NCI-H2107 (cell line): ENCODE measurements at regions not wholly inside any gene's neighbourhood (a gene's known extent, or its start where the extent isn't known, plus 50 kb on each side); places are given as distances from the start of the nearest gene placed in this dataset.
A peak's percentile ranks its signal among the peaks of the same experiment; 100 is the strongest.
"Not testable (repeated sequence)": the region's sequence is repeated elsewhere in the genome, so short reads cannot be mapped to it uniquely, and the experiment has no call there.

Experiments
- DNase-seq: peaks from one replicate; lab custom pipeline; 2025; lab: John Stamatoyannopoulos, UW

DNA sequence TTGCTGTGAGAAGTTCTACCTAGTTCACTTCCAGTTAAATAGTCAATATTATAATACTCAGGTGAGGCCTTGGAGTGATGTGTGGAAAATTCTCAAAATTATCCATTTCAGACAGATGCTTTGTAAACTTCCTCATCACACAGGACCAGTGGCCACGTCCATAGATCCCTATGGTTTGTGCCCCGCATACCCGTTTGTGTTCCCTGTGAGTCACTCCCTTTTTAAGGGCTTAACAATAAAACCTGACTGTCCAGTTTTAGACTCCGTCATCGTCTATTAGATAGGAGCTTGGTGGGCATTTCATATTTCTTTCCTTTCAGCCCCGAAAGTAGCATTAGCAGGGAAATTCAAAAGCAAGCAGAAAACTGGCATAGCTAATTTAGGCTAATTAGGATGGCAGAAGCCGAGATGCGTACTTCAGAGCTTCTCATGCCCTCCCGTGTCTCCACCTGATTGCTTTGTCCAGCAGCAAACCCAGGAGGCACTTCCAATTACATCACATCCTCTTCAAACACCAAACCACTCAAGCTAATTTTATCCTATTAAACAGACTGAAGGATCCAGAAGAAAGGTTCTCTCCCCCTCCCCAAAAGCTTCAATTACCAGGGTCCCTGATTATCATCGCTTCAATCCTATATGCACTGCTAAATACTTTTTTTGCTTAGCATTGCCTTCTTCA, 186.6 kb upstream of the OTX2 start:
- DNase-seq = no peak

DNA sequence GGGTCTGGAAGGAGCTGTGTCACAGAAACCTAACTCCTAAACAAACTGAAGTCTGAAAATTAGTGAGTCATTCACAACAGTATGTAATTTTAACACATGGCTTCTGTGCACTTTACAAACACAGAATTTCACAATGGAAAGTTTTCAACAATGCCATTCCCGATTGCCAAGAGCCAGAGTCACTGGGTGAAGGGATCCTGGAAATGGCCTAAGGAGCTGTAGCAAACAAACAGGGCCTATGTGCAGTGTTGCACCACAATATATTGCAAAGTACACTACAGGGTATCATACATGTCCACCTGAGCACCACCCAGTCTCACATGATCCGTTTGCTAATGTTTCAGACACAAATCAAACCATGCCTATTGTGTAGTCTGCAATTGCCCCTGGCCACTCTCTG, 184.7 kb upstream of the OTX2 start:
- DNase-seq = no peak

DNA sequence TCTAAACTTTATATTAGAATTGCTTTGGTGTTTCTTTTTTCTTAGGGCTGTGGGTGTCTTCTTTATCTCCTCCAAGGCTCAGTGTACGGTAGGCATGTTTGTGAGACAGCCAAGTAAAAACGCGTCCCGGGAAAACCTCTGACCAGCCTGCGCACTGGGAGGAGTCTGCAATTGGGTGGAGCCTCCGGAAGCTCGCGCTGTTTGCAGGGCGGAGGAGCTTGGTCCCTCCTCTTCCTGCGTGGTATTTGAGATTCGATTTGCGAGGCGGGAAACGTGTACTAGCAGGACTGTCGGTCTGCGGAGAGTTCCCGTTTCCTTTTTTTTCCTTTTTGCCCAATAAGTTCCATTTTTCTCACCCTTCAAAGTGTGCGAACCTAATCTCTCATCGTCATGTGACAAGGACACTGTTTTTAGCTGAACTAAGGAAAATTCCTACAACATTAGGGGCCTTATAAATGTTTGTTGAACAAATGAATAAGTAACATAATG, 182.1 kb upstream of the OTX2 start:
- DNase-seq = no peak

DNA sequence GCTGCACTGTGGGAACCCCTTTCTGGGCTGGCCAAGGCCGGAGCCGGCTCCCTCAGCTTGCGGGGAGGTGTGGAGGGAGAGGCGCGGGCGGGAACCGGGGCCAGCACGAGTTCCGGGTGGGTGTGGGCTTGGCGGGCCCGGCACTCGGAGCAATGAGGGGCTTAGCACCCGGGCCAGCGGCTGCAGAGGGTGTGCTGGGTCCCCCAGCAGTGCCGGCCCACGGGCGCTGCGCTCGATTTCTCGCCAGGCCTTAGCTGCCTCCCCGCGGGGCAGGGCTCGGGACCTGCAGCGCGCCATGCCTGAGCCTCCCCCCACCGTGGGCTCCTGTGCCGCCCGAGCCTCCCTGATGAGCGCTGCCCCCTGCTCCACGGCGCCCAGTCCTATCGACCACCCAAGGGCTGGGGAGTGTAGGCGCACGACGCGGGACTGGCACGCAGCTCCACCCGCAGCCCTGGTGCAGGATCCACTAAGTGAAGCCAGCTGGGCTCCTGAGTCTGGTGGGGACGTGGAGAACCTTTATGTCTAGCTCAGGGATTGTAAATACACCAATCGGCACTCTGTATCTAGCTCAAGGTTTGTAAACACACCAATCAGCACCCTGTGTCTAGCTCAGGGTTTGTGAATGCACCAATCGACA, 180.8 kb upstream of the OTX2 start:
- not testable (repeated sequence) for DNase-seq

DNA sequence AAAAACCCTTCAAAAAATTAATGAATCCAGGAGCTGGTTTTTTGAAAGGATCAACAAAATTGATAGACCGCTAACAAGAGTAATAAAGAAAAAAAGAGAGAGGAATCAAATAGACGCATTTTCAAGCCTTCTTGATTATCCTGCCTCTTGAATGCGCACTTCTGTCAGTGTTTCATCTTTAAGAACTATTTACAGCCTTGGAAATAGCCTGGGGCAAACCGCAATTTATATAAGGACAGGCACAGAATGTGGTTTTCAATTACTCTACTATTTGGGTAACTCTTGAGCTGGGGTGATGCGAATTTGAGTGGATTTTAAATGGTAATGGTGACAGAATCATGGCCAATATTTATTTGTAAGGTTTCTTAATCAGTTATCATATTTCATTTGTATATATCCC, 179.1 kb upstream of the OTX2 start:
- no peak for DNase-seq

DNA sequence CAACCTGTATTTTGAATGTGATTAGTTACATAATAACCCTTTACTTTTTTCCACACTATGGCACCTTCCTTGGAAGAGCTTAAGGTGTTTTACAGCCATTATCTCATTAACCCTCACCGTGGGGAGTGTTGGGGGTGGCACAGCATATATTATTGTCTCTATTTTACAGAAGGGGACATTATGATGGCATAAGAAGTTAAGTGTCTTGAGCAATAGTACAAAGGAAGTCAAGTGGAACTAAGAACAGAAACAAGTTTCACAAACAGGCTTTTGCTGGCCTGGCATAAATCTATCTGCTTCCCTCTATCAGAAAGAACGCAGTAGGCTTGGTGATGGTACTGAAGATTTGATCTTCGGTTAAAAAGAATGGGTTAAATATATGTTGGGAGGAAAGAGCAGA, 169.7 kb upstream of the OTX2 start:
- DNase-seq = peak; percentile 24

DNA sequence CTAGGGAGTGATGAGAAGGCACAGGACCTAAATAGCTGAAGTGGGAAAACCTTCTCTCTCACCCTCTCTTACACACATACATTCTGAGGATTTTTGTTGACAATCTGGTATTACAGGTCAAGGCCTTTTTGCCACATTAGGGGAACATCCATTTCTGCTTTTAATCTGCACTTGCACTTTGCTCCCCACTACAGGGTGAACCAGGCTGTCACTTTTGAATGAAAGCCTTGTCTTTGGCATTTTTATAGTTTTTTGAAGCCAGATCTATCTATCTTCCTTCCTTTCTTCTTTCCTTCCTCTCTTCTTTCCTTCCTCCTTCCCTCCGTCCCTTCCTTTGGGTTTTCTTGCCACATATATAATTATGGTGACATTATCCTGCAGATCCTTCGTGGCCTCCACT, 165.9 kb upstream of the OTX2 start:
- DNase-seq = no peak

DNA sequence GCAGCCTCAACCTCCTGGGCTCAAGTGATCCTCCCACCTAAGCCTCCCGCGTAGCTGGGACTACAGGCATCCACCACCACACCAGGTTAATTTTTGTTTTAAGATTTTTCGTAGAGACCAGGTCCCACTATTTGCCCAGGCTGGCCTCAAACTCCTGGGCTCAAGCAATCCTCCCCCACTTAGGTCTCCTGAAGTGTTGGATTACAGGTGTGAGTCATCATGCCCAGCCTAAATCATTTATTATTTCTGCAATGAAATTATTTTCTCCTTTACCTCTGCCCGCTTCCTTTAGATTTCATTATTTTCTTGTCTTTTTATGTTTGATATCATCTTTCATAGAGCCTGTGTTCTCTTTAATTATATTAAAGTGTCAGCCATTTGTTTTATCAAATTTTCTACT, 165.2 kb upstream of the OTX2 start:
- DNase-seq = no peak

DNA sequence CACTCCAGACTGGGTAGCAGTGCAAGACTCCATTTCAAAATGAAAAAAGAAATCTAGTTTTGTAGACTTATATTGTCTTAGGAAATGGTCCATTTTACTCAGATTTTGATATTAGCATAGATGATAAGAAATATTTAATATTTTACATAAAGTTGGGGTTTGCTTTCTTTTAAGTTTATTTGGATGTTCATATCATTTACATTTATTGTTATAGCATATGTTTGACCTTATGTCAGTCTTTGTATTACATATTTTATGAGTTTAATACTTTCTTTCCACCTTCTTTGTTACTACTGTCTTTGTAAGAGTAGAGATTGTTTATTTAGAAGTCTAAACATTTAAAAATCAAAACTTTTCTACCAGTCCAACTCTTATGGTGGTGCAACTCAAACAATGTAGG, 162.7 kb upstream of the OTX2 start:
- no peak for DNase-seq

DNA sequence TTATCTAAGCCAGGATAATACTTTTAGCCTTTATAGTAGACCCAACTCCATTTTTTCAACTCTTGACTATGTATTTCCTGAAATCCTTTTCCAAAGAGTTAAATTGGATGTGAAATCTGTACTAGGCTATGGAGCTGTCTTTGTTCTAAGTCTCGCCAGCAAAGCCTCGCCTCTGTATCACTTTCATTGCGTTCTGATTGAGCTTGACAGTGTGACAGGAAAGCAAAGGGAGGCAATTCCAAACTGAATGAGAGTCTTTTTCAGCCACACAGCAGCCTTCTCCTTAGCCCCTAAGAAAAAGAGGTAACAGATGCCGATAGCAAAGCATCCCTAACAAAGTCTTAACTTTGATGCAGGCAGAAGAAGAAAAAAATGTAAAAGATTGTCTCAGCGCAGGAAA, 154.6 kb upstream of the OTX2 start:
- no peak for DNase-seq

DNA sequence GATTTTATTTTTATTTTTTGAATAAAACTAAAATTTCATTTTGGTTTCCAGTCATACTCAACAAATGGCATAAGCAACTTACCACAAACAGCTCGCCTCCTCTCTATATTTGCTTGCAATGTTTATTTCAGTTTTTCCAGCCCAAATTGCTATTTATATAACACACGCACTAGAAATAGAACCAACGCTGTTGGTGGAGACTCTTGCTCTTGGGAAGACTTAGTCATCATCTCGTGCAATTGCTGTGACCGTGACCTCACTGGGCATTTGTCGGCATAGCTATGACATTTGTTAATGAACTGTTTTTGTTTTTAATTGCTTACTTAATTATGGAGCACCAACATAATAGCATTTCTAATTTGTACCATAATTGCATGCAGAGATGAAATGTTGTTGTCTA, 153.1 kb upstream of the OTX2 start:
- DNase-seq = no peak

DNA sequence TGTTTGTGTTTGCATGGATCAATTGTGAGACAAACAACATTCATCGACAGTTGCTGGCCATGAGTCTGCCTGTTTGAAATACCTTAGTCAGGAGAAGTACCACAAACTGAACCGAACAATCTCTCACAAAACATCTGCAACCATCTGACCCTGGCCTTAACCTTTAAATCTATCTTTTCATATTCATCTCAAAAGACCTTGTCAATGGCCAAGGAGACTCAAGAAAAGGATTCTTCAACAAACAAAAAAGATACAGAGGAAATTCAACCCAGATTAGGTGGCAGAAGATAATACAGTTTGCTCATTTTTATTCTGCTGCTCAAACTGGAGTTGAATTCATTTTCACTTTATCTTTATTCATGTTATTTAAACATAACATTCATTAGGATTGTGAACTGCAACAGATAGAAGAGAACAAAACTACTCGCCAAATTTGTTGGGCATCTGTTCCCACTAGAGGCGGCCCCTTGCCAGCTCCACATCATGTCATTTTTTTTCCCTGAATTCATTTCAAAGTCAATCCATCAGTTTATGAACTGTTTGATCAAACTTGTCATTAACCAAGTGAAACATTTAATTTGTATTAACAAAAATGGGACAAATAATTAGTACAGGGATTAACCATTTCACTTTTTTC, 152.3 kb upstream of the OTX2 start:
- DNase-seq = no peak

DNA sequence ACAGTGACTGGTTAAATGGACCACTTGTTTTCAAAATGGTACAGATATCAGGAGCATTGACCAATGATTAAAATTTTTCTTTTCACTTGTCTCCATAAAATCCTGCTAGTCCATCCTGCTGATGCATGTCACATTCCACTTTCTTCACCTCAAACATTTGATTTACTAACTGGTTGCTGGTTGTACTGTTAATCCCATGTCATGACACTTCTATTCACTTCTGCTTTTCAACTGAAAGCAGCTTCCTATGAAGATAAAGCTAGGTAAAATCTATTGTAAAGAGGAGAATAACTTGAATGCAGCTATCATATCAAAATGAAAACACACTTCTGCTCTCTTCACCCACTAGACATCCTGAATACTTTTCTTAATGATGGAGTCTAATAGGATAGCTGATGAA, 149.6 kb upstream of the OTX2 start:
- DNase-seq = no peak

DNA sequence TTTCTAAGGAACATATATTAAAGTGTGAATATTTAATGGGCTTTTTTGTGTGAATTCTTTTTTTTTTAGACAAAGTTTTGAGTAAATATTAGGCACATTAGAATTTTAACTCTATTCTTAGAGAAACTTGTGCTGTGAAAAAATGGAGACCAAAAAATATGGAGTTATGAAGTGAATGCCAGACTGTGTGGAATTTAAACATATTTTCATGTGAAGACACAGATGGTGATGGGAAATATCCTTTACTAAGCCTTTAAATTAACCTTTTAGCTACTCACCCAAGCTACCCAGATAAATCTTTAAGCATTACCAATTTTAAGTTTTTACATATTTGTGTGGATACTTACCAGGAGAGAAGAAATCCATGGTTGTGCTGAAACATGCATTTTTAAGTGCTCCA, 148.8 kb upstream of the OTX2 start:
- no peak for DNase-seq

DNA sequence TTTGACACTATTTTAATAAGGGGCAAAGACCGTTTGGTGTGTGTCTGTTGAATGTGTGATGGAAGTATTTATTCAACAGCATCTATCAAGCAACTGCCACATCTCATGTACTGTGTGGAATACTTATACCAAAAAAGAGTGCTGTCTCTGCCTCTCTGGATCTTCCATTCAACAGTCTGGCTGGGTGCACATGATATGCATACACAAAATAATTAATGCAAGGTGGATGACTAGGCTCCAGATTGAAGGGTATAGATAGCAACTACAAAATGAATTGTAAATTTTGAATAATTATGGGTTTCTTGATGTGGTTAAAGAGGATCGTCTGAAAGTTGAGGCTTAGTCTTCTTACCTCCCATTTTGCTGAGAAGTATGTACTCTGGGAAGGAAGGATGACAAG, 145.9 kb upstream of the OTX2 start:
- DNase-seq = no peak

DNA sequence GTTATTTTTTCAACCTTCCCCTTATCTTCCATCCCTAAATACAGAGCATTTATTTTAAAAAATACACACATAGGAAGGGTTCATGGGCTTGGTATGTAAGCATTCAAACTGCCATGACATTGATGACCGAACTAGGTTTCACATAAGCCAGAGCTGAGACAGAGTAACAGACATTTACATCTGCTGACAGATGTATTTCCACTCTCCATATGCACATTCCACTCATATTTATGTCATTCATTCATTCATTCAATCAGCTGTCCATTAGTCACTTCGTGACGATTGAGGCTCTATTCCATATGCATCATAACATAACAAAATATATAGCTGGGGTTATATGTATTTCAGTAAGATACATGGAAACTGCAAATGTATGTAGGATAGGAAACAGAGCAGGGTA, 145.5 kb upstream of the OTX2 start:
- DNase-seq = no peak

DNA sequence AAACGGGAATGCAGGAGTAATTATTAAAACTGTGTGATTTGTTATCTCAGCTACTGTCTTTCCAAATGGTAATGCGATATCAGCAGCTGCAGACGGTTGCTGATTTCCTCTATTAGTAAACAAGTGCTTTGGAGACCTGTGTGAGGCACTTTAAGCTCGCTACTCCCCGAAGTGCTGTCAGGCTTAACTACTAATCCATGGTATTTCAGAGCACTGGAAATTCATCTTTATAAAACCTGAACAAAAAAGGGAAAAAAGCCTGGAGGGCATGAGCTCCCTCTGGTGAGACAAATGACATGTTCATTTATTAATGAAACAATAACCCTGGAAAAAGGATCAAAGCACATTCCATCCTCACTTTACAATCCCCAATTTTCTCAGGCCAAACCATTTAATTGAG, 143.6 kb upstream of the OTX2 start:
- no peak for DNase-seq

DNA sequence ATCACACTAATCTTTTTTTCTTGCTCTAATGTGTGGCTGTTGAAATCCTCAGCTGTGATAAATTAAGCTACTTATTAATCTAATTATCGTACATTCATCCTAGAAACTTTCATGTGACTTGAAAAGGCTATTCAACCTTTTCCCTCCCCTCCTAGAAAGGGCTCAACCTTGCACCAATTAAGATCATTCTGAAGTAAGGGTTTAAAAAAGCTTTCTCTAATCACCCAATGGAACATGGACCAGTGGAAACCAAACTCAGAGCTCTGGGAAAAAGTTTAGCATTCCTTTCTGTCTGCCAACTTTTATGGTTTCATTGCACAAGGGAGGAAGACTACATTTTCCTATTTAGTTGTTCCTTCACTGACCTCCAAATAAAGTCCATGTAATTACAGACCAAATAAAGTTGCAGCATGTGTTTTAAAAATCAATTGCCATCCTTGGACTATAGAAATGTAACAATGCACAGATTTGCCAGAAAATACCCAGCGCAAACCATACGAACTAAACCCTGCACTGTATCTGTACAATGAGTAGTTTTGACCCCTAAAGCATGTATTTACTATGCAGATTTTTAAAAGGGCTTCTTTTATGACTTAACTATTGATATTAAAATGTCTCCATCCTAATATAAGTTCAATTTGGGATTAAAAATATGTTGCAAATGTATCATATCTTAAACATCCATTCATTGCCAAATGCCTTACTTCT, 142.6 kb upstream of the OTX2 start:
- DNase-seq = no peak

DNA sequence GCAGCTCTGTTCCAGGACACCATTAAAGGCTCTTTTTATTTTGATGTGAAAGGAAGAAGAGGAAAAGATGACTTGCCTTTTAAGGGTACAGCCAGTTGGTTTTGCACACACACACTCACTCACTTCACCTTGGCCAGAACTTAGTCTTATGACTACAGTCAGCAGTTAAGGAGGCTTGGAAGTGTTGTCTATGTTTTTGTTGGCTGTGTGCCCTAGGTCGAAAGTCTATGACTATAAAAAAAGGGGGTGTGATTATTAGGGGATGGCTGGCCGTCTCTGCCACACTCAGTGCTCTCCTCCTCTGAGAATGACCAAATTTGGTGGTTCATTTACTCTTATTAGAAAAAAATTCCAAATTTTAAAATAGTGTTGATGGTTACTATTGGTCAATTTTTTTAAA, 139.5 kb upstream of the OTX2 start:
- no peak for DNase-seq

DNA sequence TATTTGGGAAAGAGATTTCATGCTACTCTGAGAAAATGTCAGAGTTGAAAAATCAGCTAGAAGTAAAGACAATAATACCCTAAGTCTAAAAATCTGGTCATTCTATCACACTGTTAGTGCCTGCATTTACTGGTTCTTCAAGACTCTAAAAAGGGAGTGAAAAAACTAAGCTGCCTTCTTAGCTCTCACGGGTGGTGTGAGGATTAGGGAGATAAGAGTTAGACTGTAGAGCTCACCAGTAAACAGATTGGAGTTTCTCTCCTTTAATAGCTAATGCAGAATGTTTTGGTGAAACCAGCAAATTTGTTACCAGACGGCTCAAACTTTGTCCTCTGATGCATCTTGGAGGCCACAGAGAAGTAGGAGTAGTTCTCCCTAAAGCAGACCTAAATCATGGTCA, 135.0 kb upstream of the OTX2 start:
- no peak for DNase-seq

DNA sequence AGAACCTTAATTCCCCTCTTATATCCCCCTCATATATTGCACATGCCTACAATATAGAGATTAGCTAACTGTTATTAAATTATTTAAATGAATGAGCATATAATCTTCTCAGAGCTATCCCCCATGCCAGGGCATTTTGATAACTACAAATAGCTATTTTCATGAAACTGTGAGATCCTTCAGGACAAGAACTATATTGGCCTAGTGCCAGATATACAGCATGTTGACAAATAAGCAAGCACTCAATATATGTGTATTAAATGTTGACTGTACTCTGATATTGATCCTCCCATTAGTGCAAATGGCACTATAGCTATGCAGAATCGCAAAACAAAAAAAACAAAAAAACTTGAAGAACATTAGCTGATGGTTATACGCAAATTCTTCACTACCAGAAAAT, 134.1 kb upstream of the OTX2 start:
- no peak for DNase-seq

DNA sequence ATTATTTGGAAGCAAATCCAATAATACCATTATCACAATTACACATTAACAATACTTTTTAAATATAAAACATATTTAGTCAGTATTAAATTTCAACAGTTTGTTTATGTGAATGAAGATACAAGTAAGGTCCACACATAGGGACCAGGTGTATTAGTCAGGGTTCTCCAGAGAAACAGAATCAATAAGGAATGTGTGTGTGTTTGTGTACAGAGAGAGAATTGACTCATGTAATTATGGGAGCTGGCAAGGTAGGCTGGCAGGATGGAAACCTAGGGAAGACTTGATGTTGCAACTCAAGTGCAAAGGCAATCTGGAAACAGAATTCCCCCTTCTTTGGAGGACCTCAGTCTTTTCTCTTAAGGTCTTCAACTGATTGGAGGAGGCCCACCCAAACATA, 123.2 kb upstream of the OTX2 start:
- DNase-seq = no peak
